Retina (tissue), 1 donor: ENCODE measurements at regions not wholly inside any gene's neighbourhood (a gene's known extent, or its start where the extent isn't known, plus 50 kb on each side); places are given as distances from the start of the nearest gene placed in this dataset.
"Not testable (repeated sequence)": the region's sequence is repeated elsewhere in the genome, so short reads cannot be mapped to it uniquely, and the experiment has no call there.

Source experiments
- DNase-seq: peaks from one replicate; pipeline ENCODE4 v3.0.0-alpha.2; 2016

DNA sequence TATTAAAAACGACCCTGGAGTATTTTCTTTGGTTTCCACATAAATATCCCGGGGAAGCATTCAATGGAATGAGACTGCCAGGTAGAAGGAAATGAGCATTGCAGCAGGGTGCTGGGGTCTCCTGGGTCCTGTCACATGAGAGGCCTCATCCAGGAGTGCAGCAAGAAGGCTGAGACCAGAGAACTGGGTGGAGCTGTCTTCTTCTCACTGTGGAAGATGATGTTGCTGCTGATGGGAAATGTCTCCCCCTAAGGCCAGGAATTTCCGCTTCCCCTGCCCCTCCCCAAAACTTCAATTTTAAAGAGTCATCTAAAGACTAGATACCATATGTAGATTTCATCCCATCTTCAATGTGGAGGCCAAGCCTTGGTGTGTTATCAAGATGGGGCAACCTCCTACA lies 95.2 kb upstream of the SIX2 start:
- no peak for DNase-seq

DNA sequence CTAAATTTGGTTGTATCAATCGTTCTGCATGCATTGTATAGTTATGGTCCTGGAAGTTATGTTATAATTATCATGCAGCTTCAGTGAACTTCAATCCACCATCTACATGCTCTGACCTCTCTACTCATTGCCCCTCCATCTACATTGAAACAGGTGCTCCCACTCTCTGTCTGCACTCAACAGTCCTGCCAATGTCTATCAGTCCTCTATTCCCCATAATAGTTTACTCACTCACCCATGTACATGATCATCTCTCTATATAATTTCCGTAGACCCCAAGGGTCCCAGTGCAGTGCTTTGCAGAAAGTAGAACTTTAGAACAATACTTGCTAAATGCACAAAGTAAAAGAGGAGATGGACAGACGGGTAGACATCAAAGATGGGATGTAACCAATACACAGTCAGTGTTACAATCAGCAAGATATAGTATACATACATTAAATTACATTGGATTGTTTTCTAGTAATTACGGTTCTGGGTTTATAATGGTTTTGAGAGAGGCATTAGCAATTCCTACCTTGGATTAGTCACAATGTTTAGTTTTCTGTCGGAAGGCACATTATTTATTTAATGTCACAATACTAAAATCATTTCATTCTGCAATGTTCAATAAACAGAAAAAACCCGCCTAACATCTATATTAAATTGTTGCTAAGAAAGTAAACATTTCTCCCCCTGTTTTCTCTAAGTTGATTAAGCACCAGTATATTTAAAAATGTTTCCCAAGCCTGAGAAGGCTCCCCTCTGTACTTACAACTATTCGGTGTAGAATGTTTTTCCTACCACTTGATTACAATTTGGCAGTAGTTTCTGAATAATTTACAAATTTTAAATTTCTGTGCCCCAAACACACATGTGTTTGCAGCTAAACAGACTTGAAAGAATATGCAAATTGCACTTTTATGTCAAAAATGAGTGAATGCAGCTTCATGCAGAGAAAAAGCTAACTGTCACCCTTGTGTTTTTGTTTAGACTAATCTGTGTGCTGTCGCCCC lies 94.4 kb upstream of the SIX2 start:
- DNase-seq: no peak

DNA sequence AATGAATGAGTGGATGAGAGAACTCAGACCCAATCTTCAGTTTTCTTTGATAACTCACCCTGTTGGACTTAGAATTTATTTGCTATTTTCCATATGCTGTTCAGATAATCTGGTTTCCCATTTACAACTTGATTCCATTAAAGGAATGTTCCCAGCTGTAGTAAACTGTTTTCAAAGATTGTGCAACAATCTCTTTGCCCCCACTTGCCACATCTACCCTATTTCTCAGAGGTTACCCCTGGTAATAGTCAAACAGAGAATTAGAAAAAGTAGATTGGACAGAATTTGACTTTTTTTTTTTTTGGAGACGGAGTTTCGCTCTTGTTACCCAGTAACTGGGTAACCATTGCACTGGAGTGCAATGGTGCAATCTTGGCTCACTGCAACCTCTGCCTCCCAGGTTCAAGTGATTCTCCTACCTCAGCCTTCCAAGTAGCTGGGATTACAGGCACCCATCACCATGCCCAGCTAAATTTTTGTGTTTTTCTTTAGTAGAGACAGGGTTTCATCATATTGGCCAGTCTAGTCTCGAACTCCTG lies 93.4 kb upstream of the SIX2 start:
- no peak for DNase-seq

DNA sequence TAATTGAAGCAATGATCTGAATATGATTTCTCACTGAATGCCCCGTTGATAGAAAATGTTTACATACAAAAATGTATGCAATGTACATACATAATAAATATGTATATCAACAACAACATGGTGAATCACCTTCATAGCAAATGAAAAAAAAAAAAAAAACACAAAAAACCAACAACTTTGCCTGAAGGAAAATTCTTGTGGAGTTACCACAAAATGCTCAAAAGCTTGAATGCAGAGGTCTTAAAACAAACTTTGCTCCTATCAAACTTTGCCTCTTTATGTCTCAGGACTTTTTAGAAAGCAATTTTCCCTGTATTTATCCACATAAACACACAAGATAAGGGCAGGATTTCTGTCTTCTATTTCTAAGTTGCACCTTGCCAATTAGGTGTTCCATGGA lies 92.9 kb upstream of the SIX2 start:
- DNase-seq: no peak

DNA sequence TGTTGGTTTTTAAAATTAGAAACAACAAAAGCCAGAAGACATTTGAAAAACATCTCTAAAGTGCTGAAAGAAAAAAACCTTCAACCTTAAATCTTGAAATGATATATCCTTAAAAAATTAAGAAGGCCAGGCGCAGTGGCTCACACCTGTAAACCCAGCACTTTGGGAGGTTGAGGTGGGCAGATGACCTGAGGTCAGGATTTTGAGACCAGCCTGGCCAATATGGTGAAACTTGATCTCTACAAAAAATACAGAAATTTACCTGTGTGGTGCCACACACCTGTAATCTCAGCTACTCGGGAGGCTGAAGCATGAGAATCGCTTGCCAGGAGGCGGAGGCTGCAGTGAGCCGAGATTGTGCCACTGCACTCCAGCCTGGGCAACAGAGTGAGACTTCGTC lies 87.7 kb upstream of the SIX2 start:
- no peak for DNase-seq

DNA sequence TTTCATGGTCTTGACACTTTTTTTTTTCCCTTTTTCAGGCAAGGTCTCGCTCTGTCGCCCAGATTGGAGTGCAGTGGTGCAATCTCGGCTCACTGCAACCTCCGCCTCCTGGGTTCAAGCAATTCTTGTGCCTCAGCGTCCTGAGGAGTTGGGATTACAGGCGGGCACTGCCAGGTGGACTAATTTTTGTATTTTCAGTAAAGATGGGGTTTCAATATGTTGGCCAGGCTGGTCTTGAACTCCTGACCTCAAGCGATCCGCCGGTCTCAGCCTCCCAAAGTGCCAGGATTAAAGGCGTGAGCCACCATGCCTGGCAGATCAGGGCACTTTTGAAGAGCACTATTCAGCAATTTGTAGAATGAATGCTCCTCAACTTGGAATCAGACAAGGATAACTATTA lies 86.8 kb upstream of the SIX2 start:
- DNase-seq: not testable (repeated sequence)

DNA sequence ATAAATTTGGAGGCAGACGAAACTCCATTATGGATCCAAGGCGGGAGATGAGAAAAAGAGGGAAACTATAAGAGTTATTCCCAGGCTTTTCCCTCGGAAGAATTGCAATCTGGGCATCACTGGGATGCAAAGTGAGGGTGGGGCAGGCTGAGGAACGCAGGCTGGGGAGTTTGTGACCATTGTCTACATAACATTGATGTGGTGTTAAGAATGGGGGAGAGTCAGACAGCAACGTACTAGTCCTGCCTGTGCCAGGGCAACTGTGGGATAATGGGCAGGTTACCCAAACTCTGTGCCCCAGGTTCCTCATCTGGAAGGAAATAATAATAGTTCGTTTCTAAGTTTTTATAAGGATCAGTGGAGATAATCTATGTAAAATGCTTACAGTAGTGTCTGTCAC lies 84.4 kb upstream of the SIX2 start:
- DNase-seq: no peak

DNA sequence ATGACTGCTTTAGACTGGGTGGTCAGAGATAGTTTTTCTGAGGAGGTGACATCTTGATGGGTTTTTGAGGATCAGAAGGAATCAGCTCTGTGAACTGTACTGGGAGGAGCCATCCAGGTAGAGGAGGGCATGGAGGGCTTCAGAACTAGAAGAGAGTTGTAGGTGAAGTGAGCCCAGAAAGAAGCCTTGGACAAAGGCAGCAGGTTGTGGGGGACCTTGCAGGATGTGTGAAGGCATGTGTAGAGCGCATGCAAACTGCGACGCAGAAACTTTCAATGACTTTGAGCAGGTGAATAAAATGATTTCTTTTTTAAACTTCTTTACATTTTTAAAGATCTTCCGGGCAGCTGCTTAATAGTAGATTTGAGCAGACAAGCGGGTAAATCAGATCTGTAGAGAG lies 83.9 kb upstream of the SIX2 start:
- DNase-seq: no peak

DNA sequence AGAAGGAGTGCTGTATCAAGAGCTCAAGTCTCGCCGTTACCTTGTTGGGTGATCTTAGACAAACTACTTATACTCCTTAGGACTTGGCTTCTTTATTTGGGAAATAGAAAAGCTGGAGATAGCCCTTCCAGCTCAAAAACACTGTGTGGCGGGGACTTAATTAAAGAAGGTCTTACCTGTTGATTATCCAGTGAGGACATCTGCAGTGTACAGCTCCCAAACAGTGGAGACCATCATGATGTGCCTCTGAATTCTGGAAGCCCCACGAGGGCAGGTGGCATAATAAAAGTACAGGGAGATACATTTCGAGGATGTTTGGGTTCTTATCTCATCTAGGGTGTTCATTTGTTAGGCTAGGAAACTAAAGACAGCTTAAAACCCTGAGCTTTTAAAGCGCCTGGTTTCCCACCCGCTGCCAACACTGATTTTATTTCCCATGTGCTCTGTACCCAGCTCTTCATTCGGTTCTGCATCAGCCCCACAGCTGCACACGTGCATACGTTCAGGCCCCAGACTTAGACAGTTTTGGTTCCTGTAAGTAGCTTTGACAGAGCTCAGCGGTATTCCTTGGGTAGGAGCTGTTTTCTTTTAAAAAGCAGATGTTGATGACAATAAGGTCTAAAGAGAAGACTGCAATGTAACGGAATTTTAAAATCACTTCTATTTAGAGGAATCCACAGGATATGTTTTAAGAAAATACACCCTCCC lies 80.5 kb upstream of the SIX2 start:
- no peak for DNase-seq

DNA sequence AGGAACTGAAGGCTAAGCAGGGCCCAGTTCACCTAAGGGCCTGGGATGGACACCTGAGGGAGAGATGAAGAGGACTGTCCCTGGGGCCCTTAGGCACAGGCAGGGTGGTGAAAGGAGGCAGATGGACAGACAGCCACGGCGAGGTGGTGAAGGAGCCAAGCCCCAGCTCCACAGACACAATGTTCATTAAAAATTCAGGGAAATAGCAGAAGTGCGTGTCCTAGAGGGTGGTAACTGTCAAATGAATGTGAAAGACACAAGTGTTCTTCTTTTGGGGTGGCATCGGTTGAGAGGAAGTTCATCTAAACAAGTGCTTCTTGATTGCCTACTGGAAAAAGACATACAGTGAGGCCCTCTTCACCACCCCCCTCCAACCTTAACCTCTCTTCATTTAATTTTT lies 76.2 kb upstream of the SIX2 start:
- DNase-seq: no peak

DNA sequence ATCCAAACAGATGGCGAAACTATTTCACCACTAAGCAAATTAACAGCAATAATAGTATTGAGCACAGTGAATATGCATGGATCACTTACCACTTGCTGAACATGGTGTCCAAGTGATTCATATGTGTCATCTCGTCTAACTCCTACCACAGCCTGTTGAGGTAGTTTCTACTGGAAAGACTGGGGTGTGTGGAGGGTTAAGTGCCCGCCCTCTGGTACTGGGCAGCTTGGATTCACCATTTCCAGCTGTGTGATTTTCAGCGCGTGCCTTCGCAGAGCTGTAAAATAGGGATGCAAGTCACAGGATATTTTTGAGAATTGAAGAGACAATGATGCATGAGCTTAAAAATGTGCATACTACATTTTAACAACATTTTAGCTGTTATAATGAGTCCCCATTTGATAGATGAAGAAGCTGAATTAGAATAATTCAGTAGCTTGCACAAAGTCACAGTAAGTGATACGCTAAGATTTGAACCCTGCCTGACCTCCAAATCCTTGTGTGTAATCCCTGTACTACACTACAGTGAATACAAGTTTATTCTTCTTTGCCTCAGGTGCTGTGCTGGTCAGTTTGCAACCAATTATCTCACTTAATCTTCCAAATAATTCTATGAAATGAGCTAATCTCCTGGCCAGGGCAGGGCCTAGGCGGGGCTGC lies 75.2 kb upstream of the SIX2 start:
- DNase-seq: no peak

DNA sequence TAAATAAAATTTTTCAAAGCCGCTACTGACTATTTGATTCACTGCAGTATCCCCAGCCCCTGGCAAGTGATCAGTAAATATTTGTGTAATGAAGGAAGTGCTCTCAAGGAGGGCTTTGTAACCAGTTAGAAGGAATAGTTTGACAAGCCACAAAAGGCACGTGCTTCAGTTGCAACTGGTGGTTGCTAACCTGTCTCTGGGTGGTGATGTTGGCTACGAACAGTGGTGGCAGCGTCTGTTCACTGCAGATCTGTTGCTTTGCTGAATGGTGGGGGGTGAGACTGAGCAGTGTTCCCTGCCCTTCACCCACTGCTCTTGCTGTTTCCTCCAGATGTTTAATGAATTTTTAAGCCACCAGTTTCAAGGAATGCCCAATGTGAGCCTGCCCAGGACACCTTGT lies 73.9 kb upstream of the SIX2 start:
- DNase-seq: no peak

DNA sequence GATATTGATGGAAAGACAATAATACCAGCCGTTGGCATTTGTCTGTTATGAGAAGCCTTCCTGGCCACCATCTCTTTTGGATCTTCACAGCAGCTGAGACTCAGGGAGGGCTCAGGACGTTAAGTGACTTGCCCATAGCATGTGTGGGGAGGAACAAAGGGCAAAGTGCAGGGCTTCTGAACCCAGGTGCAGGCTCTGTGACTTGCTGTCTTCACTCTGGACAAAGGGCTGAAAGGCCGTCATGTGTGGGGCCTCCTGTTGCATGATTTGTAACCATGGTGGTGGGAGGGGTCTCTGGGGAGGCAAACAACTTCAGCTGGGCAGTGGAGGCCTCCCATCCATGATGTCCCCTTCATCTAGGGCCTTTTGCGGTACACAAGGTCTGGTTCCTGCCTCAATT lies 65.5 kb upstream of the SIX2 start:
- no peak for DNase-seq

DNA sequence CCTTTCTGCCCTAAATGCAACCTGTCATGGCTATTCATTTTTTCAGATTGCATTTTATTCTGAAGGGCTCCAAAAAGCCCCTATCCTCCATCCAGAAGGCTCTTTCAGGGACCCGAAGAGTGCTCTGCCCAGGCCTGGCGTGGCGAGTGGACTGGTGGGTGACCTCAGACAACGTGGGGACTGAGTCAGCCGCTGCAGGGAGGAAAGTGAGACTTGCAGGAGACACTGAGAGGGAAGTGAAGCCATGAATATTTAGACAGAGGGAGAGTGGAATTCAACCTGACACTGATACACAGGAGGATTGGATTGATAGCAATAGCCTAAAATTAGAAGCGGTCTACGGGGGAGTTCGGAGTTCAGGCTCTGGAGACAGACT lies 63.6 kb upstream of the SIX2 start:
- DNase-seq: no peak

DNA sequence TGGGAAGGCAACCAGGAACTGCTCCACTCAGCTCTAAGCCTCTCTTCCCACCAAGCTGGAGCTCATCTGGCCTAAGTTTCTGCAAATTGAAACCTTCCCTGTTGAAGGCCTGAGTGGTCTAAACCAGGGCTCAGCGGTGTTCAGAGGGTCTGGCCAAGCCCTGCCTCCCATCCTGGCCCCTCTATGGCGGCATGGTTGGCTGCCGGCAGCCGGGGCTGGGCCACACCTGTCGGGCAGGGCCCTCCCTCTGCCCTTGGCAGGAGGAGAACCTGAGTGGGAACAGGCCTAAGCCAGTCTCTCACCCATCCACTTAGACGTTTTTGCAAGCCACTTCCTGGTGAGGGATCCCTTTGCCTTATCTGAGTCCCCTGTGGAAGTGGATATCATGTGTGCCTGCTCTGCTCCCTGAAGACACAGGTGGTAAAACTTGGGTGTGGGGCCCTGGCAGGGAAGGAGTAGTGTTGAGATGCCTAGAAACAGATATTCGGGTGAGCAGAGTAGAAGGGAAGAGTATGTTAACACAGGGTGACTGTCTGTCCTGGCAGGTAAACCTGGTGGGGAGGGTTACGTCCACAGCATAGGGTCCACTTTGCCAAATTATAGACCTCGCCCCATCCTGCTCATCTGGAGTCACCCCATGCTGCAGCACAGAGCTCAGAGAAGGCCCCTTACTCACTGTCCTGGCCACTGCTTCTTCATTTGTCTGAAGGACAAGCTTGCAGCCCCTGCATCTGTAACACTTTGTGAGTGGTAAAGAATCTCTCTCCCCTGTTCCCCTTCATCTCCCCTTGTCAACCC lies 63.0 kb upstream of the SIX2 start:
- DNase-seq: no peak

DNA sequence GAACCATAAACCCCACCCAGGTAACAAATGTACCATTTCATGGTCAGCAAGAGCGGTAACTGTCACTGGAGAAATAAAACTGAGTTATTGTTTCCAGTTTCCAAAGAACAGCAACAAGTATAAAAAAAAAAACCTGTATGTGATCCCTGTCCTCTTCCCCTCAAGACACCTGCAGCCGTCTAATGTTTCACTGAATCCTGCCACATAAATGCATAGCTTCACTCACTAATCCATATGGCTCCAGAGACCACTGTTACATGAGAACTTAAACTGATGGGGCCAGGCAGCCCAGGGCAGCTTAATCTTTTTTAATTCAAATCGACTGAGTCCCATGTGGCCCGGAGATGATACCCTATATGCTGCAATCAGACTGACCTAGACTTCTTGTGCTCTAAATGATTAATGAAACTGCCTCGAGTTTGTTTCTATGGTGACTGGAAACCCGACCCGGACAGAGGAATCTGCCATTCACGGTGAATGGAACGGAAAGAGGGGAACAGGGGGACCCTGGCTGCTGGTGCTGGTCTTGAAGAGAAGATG lies 60.9 kb upstream of the SIX2 start:
- peak; percentile 73 for DNase-seq

DNA sequence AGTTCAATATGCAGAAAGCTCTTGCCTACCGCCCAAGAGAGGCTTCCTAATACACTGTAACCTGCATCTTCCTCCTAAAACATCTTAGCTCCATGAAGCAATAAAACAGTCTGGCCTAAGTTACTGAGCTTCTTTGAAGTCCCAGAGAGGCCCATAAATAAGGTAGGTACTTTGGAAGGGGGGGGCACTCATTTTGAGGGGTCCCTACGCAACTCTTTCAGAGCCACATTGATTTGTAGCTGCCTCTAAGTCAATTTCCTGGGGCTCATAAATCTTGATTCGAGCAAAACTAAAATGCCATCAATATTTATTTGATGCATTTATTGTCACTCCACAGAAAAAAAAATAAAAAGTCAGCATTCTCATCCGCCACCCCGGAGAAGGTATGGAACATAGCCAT lies 60.4 kb upstream of the SIX2 start:
- DNase-seq: no peak

DNA sequence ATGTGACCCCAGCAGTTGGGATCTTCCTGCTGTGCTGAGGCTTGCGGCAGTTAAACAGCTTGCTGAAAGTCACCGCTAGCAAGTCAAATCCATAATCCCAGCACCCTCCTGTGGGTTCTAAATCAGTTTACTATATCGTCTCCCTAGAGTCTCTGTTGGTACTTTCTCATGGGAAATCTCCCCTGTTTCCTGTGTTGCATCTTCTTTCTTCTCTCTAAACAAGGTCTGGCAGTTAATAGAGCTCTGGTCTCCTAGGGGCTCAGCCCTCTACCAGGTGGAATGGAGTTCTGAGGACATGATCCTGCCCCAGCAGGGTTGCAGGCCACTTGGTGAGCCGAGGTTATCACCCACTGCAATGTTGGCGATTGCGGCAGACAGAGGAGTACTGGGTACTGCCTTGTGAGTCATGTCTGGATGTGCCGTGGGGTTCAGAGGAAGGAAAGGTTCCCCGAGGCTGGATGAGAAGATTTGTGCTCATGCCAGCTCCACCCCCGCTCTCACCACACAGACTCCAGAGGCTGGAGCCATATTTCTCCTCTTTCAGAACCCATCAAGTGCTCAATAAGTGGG lies 59.4 kb upstream of the SIX2 start:
- no peak for DNase-seq

DNA sequence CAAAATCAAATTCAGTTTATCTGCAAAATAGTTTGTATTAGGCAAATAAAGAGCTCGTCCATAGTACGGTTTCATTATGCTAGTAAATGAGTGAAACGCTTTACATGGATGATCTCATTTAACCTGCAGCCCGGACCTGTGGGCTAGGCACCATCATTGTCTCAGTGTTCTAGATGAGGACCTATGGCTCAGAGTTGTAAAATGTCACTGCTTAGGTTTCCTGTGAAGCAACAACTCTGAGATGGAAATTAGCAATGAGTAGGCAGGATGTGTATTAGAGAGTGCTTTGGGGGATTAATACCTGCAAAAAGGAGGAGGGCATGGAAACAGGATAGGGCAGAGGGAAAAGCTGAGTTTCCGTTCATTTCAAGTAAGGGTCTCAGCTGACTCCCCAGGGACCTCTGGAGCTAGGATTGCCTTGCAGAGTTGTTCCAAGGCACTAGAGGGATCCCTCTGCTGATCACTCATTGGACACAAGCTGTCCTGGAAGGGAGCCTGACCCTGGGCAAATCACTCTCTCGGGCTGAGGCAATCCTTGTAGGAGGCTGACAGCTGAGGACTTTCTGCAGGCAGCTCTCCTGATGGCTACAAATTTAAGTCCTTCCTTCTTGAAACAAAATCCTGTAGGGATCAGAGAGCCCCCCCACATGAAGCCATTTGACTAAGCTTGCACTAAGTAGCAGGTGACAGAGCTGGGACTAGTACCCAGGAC lies 58.8 kb upstream of the SIX2 start:
- peak; percentile 32 for DNase-seq
